Heart right ventricle (tissue), 16 donors: ENCODE measurements at regions not wholly inside any gene's neighbourhood (a gene's known extent, or its start where the extent isn't known, plus 50 kb on each side); places are given as distances from the start of the nearest gene placed in this dataset.

ENCODE experiments used
- ATAC-seq, 8 donors: fragments of 200-7000 bp; cut with Tn5 transposase; one replicate each; pipeline ENCODE4 v1.9.1; 2020; ENCODE audit warnings: mild to moderate bottlenecking in 8 of 8, moderate library complexity in 8 of 8, moderate number of reproducible peaks in 1 of 8
- DNase-seq, 2 donors: peaks; one replicate each; pipeline ENCODE4 v3.0.0-alpha.2; 2020
- H3K27ac ChIP-seq, 10 donors: fragments of 200-600 bp; sonication (generic) in 2 of 10; one replicate each; pipeline versions ENCODE4 v1.5.0 to v1.8.0; 2020 to 2022; ENCODE audit warnings: mild to moderate bottlenecking in 3 of 10
- H3K27me3 ChIP-seq, 7 donors: fragments of 200-600 bp; one replicate each; pipeline ENCODE4 v1.8.0; 2021 to 2022; ENCODE audit warnings: mild to moderate bottlenecking in 2 of 7
- H3K36me3 ChIP-seq, 9 donors: fragments of 200-600 bp; sonication (generic) in 1 of 9; one replicate each; pipeline versions ENCODE4 v1.5.0 to v1.8.0; 2020 to 2022; ENCODE audit warnings: mild to moderate bottlenecking in 2 of 9
- H3K4me1 ChIP-seq, 9 donors: fragments of 200-600 bp; sonication (generic) in 1 of 9; one replicate each; pipeline versions ENCODE4 v1.5.0 to v1.8.0; 2020 to 2022; ENCODE audit warnings: mild to moderate bottlenecking in 4 of 9
- H3K4me3 ChIP-seq, 10 donors: fragments of 200-600 bp; sonication (generic) in 2 of 10; one replicate each; pipeline versions ENCODE4 v1.5.0 to v1.8.0; 2020 to 2022; ENCODE audit warnings: mild to moderate bottlenecking in 7 of 10, moderate library complexity in 2 of 10
- H3K9me3 ChIP-seq, 11 donors: fragments of 200-600 bp in 10 of 11; sonication (generic) in 2 of 11; one replicate each; pipeline versions ENCODE4 v1.5.0 to v1.8.0; 2013 to 2022; ENCODE audit warnings: mild to moderate bottlenecking in 2 of 11, control low read depth in 1 of 11, moderate library complexity in 1 of 11
- CTCF ChIP-seq, 9 donors: fragments of 200-600 bp; sonication (generic) in 2 of 9; IDR thresholded peaks; one replicate each; pipeline versions ENCODE4 v1.5.0 to v1.8.0; 2021 to 2022; ENCODE audit warnings: antibody characterized with exemption in 9 of 9, mild to moderate bottlenecking in 5 of 9, moderate library complexity in 1 of 9
- WGBS, 2 donors: extraction: QIAGEN DNeasy Blood & Tissue Kit; methylation state at CpG; one replicate each; pipeline ENCODE4 v1.1.7; 2013; ENCODE audit warnings: inconsistent platforms in 1 of 2; 5-methylcytosine and 5-hydroxymethylcytosine counted together
- intact Hi-C, 10 donors: fragments of 100-400 bp; cut with DNase I; formaldehyde crosslinking; loops; one replicate each; pipeline versions ENCODE4 v1.11.1 to v1.14.2; 2022
- donor health status: Arrhythmogenic right ventricular cardiomyopathy.
- donor health status: ischemic (EF 13 %, LVEDD 7.1; RV severe dilation, severe dysfunction).
- donor health status: healthy with polysubstance abuse.
- donor health status: DM: no; HTN: yes; CAD: no.
- donor health status: DM: no; HTN: no; CAD: no.
- donor health status: ischemic (EF 25% LVEDD 6.9; RV normal size, moderate dysfunction).
- donor health status: ischemic (EF 25% LVEDD 5.7; RV mildly dilated, moderate dysfunction).
- donor health status: healthy.
- donor health status: DM: yes; HTN: yes; CAD: no.
- donor health status: Ischemic cardiomyopathy.
- donor health status: ischemic (EF 35%, LVEDD 5.7; RV mildly dilated, moderate dysfunction).
- donor health status: nonischemic (EF 11% LVEDD 7.7; RV severe dilation, severe dysfunction).
- donor health status: DM: yes; HTN: yes; CAD: no.
- donor health status: PGD.
- donor health status: ischemic (EF 29% LVEDD 5.4; RV normal size, mild dysfunction).
- donor health status: nonischemic (EF 23%, LVEDD 6.1; RV moderate dilation, normal function).

GRCh38 chr11:87726506-87726905, 448.7 kb downstream of the RAB38 start:
- ATAC-seq (no peak), DNase-seq (no peak)
- intact Hi-C loops: no loop called here
- WGBS, 2 donors: 62 to 78% methylated on average over 3 of the region's 3 CpGs
- peaks cover 0 to 5% (median 0%) of the 10 kb centered on the region in 11 donors for H3K9me3 ChIP-seq
- no peaks in the 10 kb centered on the region for H3K36me3 ChIP-seq
- no peak overlapping the region for H3K4me3 ChIP-seq
- H3K27ac ChIP-seq: no peak overlapping the region
- TF ChIP-seq CTCF (IDR thresholded peaks at IDR 0.05): no peak
- H3K27me3 ChIP-seq: no peaks in the 10 kb centered on the region
- H3K4me1 ChIP-seq: no peaks in the 10 kb centered on the region

GRCh38 chr11:87724358-87724757, 450.9 kb downstream of the RAB38 start:
- 83 to 85% methylated on average over 1 of the region's 1 CpG for WGBS, 2 donors

GRCh38 chr11:87722756-87723565, 452.3 kb downstream of the RAB38 start:
- H3K9me3 ChIP-seq: no peaks in the 10 kb centered on the region
- intact Hi-C loops: no loop called here
- ATAC-seq (no peak), DNase-seq (peak in 1 of 2 donors; percentile 3)
- 63 to 70% methylated on average over 10 of the region's 10 CpGs for WGBS, 2 donors
- peak in 8 of 9 donors; percentile 7 to 60 (median 40) for TF ChIP-seq CTCF (IDR thresholded peaks at IDR 0.05)
- no peaks in the 10 kb centered on the region for H3K27me3 ChIP-seq
- H3K4me1 ChIP-seq: no peaks in the 10 kb centered on the region
- no peaks in the 10 kb centered on the region for H3K36me3 ChIP-seq
- no peak overlapping the region for H3K27ac ChIP-seq
- H3K4me3 ChIP-seq: no peak overlapping the region

More at GRCh38 chr11:87724358-87724757, 450.9 kb downstream of the RAB38 start:
- H3K4me1 ChIP-seq: no peaks in the 10 kb centered on the region
- no peak overlapping the region for H3K27ac ChIP-seq
- DNase-seq (no peak), ATAC-seq (no peak)
- H3K9me3 ChIP-seq: no peaks in the 10 kb centered on the region
- H3K27me3 ChIP-seq: no peaks in the 10 kb centered on the region
- no peak overlapping the region for H3K4me3 ChIP-seq
- intact Hi-C loops: no loop called here
- H3K36me3 ChIP-seq: no peaks in the 10 kb centered on the region
- no peak for TF ChIP-seq CTCF (IDR thresholded peaks at IDR 0.05)

- intact Hi-C loops: loop anchor here in 1 of 10 donors (10.0 kb wide), 1 partner anchor 55 kb away; no protein-coding TSS in a partner anchor
- DNase-seq (no peak), ATAC-seq (no peak)
- Histone ChIP-seq H3K36me3 (no peaks in the 10 kb centered on the region), H3K4me1 (no peaks in the 10 kb centered on the region), H3K27ac (no peak overlapping the region), H3K4me3 (no peak overlapping the region), H3K27me3 (peaks cover 0 to 8% (median 0%) of the 10 kb centered on the region in 7 donors), H3K9me3 (no peaks in the 10 kb centered on the region)
- 88 to 90% methylated on average over 5 of the region's 5 CpGs for WGBS, 2 donors
- no peak for TF ChIP-seq CTCF (IDR thresholded peaks at IDR 0.05)
These were observed 455.7 kb downstream of the RAB38 start for GRCh38 chr11:87719326-87720073.
